Kidney glomerular epithelial cell (primary cell): ENCODE measurements at regions not wholly inside any gene's neighbourhood (a gene's known extent, or its start where the extent isn't known, plus 50 kb on each side); places are given as distances from the start of the nearest gene placed in this dataset.

ENCODE experiments used
- DNase-seq: peaks from one replicate; lab custom pipeline; 2025; lab: John Stamatoyannopoulos, UW

DNA sequence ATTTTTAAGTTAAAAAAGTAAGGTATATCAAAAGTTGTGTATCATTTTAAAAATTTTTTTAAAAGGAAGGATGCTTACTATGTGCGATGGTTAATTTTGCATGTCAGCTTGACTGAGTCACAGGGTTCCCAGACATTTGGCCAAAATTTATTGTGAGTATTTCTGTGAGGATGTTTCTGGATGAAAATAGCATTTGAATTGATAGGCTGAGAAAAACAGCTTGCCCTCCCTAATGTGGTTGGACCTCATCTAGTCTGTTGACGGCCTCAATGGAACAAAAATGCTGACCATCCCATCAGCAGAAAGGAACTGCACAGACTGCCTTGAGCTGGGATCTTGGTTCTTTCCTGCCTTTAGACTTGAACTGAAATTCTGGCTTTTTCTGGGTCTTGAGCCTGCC, 724.5 kb downstream of the NCAM2 start:
- no peak for DNase-seq

DNA sequence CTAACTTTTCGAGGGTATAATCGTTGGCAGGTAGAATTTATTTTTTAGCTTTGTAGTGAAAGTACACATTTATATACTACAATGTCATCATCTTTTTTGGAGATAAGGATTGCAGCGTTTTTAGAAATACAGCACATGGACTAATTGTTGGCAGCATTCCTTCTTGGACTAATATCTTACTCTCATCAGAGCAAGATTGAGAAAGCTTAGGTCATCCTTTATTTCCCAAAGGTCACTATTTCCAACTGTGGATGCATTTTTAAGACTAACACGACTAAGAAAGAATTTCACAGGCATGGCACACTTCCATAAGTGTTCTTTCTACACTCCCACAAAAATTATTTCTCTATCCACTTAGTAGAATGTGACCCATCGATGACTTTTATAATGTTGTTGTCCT, 732.3 kb downstream of the NCAM2 start:
- DNase-seq = no peak

DNA sequence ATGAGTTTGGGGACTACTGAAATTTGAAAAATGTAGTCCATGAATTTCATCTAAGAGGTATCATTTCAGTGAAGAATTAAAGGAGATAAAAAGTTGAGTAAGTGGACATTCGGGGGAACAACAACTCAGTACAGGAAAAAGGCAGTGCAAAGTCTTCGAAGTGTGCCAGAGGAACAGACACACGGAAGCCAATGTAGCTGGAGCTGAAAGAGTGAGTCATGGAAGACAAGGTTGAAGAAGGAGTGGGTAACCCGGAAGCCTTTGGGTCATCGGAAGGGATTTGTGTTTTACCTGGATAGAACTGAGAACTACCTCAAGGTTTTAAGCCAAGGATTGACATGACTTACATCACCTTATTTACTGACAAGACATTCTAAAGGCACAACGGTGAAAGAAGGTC, 733.4 kb downstream of the NCAM2 start:
- DNase-seq = no peak

DNA sequence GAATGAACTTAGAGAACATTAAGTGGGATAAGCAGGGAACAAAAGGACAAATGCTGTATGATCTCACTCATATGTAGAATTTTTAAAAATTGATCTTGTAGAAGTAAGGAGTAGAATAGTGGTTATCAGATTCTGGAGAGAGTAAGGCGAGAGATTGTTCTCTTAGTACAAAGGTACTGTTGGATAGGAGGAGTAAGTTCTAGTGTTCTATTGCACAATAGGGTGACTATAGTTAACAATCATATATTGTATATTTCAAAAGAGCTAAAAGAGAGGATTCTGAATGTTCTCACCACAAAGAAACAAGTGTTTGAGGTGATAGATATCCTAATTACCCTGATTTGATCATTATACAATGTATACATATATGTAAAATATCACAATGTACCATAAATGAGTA, 735.9 kb downstream of the NCAM2 start:
- no peak for DNase-seq

- no peak for DNase-seq
These were observed 739.0 kb downstream of the NCAM2 start for GRCh38 chr21:21737186-21737585.

DNA sequence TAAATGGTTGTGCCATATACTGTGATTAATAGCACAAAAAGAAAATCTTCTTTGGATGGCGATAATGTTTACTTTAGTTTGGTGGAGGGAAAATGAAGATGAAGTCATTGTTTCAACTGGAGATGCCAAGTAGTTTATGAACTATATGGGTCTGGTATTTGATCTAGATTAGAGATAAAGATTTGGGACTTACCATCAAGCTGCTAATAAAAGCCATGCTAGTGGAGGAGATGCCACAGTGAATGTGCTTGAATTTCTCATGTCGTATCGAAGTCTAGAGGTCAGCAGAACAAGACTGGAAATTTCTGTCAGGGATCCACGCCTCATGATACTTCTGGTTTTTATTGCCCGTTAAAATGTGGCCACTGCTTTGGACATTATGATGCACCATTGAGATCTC, 742.0 kb downstream of the NCAM2 start:
- no peak for DNase-seq

GRCh38 chr21:21750124-21750825, 752.1 kb downstream of the NCAM2 start:
- no peak for DNase-seq

- no peak for DNase-seq
These were observed 753.1 kb downstream of the NCAM2 start for GRCh38 chr21:21751286-21751685.

DNA sequence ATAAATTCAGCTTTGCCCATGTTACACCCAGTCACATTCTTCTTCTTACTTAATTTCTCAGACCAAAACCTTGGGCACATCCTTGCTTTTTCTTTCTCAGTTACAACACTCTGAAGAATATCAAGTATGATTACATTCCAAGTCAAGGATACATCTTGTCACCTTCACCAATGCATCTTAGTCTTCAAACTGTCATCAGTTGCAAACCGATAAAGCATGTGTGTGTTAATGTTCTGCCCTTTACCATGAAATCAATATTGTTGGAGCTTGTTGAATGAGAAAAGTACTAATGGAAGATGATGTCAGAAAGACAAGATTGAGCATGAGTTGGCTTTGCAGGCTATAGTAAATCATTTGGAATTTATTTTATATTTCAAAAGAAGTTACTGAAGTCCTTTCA, 764.6 kb downstream of the NCAM2 start:
- no peak for DNase-seq

DNA sequence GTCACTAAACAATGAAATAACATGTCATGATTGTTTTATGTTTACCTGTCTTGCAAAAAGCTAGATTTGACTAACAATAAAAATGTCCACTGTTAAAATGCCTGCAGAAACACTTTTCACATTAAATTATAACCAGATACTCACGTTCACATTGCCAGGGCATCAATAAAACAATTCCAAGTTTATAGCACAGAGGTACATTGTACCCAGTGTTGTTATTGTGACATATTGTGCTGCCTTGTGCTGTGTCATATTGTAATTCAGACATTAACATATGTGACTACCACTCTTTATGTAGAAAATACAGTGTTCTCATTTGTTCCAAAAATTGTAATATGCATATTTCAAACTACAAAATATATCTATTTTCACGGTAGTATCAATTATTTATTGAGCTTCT, 766.1 kb downstream of the NCAM2 start:
- DNase-seq = no peak

DNA sequence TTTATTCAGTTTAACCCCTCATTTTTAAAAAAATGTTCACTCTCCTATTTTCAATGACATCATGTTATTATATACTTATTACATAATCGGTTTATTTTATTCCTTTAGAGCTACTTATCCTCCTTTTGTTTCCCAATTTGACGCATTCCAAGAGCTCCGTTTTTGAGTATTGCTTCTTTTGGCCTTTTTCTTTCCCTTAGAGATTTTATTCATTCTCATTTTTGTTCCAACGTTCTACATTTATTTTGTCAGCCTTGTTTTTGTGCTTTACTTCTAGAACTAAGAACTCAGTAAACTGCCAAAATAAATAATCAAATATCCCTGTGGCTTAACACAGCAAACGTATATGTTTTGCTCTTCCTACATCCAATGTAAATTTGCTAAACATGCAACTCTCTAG, 769.1 kb downstream of the NCAM2 start:
- DNase-seq = no peak

DNA sequence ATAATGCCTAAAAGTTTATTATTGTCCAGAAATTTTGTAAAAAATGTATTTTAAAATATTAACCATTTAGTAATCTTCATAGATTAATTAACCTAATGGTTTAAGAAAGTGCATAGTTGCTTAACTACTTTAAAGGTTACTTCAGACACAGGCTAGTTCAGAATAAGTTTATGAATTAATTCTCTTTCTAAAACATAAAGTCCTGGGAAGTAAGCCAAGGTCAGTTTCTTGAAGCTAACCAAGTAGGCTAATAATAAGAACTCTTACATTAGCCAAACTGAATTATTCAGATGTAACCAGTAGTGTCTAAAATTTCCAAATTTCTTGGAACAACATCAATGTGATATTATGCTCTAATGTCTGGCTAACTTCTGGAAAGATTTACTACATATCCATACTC, 790.4 kb downstream of the NCAM2 start:
- no peak for DNase-seq

DNA sequence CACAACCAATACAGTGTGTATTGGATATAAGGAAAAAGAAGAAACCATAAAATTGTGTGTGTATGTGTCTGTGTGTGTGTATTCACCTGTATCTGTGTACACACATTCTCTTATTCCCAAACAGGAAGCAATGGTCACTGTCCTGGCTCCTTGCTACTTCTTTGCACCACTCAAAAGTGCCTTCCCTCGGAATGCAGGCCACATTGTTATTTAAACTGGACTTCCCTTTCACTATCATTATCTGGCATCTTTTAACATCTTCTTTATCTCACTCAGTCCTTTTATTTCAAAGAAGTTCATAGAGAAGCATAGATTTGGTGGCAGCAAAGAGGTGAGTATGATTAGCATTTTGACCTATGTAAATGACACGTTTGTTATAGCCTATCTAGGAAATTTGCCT, 803.7 kb downstream of the NCAM2 start:
- no peak for DNase-seq

GRCh38 chr21:21806711-21807597, 808.7 kb downstream of the NCAM2 start:
- no peak for DNase-seq

GRCh38 chr21:21807598-21807903, 809.3 kb downstream of the NCAM2 start:
- DNase-seq = no peak

DNA sequence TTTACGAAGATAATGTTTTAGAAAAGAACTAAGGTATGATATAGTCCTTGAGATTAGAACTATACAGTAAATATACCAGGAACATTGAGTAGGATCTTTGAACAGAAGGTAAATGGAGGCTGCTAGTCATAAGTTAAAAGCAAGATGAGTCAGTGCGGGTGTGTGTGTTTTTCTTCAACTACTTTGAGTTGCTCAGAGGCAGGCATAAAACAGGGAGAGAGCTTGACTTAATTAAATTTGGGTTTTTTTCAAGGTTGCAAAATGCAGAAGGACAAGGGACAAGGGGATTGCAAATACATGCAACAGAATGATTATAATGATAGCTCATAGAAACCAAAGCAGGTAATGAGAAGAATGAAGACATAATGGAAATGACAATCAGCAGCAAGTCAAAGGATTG, 815.1 kb downstream of the NCAM2 start:
- no peak for DNase-seq

- no peak for DNase-seq
These were observed 815.7 kb downstream of the NCAM2 start for GRCh38 chr21:21813934-21814333.

DNA sequence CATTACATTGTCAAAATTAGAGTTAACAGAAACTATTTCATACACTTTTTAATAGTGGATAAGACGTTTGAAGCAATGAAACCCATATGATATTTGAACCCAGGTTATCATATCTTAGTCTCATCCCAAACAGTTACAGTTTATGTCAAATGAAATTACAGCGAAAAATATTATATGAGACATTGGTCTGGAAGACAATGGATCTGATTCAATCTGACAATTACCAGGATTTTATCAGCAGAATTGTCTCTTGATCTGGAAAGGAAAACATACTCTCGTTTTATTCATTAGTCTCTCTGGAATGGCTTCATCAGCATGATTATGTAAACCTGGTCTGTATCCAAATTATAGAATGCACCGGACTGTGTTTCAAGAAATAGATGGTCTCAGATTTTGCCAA, 818.6 kb downstream of the NCAM2 start:
- DNase-seq = no peak

GRCh38 chr21:21818898-21819297, 820.7 kb downstream of the NCAM2 start:
- DNase-seq = no peak

GRCh38 chr21:21828130-21828529, 829.9 kb downstream of the NCAM2 start:
- no peak for DNase-seq

GRCh38 chr21:21831036-21831435, 832.8 kb downstream of the NCAM2 start:
- no peak for DNase-seq

DNA sequence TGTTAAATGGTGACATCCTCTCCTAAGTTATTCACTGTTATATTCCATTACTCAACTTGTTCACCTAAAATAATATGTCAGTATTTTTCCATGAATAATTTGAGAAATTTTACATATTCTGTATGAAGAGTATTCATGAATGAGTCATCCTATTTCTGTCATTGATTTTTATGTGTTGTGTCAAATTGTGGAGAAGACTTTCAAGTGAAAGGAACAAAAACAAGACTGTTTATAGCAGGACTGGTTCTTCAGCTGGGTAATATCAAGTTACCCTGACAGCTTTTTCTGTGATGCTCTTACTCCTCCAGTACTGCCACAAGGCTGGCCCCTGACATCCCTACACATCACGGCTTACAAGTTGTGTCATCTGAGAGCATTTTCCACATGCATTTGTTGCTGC, 847.7 kb downstream of the NCAM2 start:
- no peak for DNase-seq

DNA sequence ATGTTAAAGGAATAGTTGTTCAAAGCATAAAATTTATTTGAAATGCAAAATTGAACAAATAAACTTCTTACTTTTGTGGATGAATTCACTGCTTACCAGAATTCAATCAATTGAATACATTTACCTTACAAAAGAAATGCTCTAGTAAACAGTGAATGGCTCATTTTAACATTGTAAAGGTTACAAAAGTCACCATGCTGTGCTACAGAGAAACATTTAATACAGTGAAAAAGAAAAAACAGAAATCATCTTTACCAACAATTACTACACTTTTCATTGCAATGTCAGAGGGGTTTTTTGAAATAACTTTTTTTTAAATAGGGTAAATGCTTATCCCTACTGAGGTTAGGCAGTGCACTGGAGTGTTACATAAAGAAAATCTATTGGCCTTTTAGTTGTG, 853.0 kb downstream of the NCAM2 start:
- DNase-seq = no peak

- no peak for DNase-seq
These were observed 853.4 kb downstream of the NCAM2 start for GRCh38 chr21:21851657-21852056.
